NCI-H2196 treated with DMSO at 0.1 percent for 48 hours (cell line): ENCODE measurements at regions not wholly inside any gene's neighbourhood (a gene's known extent, or its start where the extent isn't known, plus 50 kb on each side); places are given as distances from the start of the nearest gene placed in this dataset.

Source experiments
- DNase-seq: peaks from one replicate; lab custom pipeline; 2025; ENCODE audit not compliant: unreplicated experiment; lab: John Stamatoyannopoulos, UW

DNA sequence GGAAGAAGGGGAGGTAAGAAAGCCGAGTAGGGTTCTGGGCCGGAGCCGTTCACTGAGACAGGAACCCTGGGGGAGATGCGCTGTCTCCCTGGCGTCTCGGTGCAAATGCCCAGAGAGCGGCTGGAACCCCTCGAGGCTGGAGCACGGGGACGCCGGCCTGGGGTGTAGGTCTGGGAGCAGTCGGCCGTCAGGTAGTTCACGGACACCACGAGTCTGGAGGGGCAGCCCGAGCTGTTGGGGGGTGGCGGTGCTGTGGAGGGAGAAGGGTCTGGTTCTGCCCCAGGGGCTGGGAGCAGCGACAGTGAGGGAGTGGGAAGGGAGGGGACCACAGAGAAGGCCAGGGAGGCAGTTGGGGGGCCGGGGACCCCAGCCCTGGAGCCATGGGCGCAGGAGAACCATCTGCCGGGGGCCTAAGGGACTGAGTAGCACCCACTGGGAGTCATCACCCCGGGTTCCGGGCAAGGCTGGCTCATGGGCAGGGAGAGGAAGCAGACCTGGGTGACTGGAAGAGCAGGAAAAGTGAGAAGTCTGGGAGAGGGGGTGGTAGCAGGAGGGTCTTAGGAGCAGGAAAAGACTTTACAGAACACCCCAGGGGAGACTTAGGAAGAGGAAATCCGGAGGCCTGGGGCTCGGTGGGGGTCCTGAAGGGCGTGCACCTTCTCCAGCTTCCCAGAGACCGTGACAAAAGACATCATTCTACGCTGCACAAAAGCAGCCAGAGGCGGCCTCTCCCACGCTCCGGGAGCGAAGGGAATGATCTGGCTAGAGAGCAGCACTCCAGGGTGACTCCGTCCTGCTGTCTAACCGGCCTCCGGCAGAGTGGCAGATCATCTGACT lies 173.1 kb upstream of the SOX1 start:
- DNase-seq: no peak

DNA sequence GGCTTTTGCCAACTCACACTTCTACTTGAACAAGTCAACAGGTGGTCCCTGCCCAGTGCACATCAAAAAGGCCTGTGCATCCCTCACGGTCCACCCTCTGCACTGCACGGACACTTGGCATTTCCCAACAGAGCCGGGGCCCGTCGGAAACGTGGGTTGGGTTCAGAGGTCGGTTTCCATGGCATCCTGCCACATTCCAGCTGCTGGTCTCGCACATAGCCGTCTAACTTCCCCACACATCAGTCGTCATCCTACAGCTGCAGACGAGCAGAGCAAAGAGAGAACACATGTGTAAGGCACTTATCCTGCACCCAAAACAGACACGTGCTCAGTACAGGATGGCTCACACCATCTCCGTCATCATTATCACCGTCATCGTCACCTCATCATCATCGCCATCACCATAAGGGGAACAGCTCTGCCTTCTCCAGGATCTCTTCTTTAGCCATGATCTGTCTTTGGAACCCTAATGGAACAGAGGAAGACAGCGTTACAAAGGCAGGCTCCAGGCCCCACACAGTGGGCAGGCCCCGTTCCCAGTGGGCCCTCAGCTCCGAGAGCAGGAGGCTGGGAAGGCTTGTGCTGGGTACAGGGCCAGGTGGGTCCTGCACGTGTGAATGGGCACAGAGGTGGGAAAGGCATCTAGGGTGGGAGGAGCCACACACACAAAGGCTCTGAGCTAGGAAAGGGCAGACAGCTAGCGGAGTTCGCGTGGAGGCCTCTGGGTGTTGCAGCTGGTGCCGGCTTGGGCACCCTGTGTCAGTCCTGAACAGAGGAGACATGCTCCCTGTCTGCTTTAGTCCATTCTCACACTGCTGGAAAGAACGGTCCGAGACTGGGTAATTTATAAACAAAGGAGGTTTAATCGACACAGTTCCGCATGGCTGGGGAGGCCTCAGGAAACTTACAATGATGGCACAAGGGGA lies 170.8 kb upstream of the SOX1 start:
- no peak for DNase-seq

DNA sequence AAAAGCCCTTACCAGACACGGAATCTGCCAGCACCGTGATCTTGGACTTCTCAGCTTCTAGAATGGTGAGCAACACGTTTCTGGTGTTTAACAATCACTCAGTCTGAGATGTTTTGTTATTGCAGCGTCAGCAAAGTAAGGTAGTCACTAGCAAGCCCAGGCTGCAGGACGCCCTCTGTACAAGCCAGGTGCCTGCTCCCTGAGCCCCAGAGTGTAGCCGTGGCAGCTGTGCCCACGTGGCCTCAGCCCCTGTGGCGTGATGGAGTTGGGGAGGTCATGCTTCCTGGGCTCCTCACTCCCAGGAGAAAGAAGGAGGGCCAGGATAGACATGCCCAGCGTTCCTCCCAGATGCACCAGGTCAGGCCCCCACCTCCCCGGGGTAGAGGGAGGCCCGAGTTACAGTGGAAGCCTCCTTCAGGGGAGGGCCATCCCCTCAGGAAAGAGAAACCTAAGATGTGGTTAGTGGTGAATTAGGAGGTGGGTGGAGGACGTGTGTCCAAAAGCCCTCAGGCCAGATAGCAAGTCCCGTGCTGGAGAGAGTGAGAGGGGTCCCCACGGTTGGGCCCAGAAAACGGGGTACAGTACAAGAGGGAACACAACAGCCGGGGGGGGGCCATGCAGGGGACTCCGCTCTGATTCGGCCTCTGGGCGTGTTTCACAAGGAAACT lies 169.6 kb upstream of the SOX1 start:
- no peak for DNase-seq

DNA sequence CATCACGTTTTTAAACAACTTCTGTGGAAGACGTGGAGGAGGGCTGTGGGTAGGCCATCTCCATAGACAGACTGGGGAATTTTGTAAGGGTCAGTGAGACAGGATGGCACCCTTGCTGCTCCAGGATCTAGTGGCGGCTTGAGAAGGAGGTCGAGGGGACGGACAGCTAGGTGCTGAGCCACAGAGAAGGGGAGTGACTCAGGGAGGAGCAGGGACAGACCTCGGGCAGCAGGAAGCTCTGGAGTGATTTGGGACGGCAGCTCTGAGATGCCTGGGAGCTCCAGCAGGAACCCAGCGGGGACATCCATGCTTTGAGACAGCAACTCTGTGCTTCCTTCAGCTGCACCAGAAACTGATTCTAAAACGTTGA lies 169.1 kb upstream of the SOX1 start:
- DNase-seq: no peak

DNA sequence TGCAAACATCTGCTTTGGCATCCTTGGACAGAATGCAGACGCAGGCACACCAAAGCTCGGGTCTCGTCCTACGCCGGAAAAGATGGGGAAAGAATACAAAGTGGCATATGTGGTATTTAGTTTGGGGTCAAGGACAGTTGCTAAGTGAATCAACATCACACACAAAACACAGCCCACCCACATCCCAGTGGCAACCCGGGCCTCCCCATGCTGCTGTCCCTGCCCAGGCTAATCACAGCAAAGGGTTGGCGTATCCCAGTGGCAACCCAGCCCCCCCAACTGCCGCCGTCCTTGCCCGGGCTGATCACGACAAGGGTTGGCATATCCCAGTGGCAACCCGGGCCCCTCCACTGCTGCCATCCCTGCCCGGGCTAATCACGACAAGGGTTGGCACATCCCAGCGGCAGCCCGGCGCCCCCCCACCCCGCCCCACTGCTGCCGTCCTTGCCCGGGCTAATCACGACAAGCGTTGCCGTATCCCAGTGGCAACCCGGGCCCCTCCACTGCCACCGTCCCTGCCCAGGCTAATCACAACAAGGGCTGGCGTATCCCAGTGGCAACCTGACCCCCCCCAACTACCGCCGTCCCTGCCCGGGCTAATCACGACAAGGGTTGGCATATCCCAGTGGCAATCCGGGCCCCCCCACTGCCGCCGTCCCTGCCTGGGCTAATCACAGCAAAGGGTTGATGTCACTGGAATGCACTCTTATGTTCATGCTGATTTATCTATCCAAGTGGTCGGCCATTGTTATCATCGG lies 167.8 kb upstream of the SOX1 start:
- DNase-seq: no peak

DNA sequence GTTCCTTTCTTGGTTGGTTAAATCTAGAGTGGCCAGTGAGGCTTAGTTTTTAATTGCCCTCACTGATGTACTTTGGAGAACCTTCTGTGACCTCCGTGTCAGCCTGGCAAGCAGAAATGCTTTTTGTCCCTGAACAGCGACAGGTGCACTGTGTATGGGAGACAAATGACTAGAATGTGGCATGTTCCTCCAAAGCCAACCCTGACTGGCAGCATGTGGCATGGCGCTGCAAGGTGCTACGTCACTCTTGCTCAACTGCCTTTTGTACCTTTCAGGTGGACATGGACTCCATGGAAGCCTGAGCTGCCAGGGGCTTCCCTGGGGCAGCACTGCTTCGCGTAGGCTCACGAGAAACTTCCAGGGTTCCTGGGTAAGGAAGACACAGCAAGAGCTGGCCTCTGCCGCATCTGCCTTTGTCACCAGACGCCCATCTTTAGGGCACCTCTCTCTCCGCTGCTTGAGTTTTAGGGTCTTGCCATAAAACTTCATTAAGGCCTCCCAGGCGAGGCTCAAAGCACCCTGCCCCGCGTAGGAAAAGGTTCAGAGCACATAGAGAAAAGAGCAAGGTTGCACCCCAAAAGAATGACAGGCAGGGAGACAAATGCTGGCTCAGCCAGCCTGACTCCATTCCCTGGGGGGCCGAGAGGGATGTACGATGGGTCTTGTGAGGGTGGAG lies 167.1 kb upstream of the SOX1 start:
- DNase-seq: no peak

DNA sequence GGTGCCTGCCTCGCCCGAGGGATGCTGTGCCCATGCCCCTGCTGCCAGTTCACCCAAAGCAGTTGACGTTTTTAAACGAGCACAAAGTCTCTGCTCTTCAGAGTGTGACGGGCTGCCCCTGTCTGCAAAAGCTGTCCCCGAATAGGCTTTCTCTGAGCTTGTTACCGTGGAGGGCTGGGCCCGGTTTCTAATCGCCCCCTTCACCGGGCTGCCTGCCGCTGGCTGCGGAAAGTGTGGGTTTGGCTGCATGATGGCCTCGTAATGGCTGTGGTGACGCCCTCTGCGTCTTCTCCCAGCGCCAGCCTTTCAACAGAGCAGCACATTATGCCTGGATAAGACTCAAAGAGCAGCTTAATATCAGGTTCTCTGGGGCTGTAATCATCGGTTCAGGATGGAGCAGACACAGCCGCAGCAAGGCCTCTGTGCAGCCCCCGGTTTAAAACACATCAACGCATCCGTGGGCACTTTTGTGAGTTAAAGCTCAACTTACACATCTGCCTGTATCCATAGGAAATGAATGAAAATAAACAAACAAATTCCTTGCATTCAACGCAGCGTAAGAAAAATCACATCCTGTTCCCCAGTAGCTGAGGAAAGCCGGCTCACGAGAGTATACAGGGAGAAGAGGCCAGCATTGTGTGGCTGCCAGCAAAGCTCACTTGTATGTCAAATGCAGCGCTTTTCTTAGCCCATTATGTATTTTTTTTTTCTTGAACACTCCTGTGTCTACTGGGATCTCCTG lies 166.4 kb upstream of the SOX1 start:
- no peak for DNase-seq

DNA sequence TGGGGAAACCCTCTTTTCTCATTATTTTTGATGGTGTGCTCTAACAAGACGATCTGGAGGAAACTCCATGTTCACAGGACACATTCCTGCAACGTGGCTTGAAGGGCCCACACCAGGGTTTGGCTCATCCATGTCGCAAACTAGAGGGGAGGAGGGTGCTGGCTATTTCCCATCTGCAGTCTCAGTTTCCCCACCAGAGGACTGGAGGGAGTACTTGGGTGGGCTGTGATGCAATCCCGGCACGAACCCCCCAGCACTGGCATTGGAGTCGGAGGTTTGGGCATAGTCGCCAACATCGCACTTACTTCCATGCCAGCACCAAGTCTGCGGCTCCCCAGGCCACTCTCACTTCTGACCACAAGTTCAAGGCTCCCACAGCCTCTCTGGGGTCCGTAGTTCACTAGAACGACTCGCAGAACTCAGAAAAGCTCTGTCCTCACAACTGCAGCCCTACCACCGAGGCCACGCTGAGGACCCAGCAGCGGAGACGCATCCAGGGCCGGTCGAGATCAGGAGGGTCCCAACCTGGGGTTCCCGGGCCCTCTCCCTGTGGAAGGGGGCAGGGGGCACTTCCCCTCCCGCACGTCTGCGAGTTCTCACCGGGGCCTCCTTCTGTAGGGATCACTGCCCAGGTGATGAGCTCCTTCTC lies 165.6 kb upstream of the SOX1 start:
- no peak for DNase-seq

DNA sequence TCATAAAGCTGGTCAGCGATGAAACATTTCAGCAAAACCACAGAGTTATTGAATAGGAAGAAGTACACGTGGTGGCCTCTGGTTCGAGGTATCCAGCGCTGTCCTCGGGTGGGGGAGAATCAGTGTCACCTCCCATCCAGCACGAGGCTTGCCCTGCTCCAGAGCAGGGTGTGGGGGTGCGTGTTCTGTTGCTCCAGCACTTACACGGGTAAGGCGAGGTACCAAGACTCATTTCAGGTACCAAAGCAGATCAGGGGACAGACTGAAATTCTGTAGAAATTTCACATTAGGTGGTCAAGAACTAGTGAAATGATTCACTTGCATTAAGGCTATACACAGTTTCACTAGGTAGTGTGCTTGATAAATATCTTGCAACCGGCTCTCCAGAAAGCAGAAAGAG lies 164.2 kb upstream of the SOX1 start:
- no peak for DNase-seq

DNA sequence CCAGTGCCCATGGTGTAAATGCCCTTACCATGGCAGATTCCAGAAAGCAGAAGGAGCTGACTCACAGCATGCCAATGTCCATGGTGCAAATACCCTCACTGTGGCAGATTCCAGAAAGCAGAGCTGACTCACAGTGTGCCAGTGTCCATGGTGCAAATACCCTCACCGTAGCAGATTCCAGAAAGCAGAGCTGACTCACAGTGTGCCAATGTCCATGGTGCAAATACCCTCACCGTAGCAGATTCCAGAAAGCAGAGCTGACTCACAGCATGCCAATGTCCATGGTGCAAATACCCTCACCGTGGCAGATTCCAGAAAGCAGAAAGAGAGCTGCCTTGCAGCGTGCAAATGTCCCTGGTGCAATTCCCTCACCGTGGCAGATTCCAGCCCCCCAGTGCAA lies 163.8 kb upstream of the SOX1 start:
- DNase-seq: no peak

DNA sequence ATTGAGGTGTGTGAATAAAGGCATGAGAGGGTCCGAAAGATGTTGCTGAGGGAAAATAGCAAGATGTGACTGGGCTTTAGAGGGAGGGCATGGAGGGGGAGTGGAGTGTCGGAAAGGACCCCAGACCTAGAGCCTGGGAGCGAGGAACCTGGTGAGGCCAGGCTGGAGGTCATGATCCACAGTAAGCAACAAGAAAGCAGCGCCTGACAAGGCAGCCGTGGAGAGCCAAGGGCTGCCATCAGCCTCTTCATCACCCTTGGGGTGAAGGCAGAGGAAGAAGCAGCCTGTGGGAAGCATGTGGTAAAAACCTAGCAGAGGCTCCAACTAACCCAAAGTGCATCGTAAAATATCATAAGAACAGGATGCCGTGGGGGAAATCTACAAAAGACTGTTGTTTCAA lies 162.8 kb upstream of the SOX1 start:
- DNase-seq: no peak

DNA sequence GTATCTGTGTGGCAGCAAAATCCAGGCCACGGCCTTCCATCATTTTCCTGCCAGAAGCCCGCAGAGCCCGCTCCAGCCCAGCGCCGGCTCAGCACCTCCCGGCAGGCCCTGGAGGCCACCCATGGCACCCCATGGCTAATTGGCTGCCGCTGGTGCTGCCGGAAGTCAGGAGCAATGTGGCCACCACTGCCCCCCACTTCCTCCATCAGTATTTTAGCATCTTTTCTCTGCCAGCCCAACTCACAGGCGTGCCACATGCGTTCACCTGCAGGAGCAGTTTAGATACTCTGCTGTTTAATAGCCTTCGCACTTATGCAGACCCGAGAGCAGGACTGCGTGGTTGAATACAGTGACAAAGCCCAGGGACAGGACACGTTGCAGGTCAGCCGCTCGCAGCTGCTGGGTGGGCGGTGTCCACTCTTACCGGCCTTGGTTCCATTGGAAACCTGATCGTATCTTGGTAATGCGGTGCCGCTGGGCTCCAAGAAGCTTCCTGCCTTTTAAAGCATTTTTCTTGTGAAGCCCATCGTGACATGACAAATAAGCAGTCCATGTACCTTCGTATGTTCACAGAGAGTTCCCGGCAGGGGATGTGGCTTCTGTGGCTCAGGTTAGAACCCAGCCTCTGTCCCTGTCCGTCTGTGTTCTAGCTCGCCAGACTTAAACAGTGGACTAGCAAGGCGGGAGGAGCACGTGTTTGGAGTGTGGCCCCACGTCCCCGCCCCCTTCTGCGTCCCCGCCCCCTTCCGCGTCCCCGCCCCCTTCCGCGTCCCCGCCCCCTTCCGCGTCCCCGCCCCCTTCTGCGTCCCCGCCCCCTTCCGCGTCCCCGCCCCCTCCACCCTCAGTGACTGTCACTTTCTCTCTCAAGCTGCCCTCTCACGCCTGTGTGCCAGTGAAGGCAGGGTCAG lies 162.0 kb upstream of the SOX1 start:
- DNase-seq: no peak

DNA sequence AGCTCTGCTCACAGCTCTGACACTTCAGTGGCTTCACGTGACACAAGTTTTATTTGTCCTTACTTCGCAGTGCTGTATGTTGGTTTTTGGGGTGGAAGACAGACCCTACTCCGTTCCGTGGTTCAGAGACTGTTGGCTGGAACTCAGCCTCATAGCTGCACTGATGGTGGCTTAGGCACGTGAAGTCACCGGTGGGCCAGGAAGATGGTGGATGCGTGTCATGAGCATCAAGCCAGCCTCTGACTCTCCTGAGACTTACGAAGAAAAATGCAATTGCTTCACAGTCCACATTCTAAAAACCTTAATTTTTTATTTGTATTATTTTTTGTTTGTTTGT lies 161.4 kb upstream of the SOX1 start:
- DNase-seq: no peak

DNA sequence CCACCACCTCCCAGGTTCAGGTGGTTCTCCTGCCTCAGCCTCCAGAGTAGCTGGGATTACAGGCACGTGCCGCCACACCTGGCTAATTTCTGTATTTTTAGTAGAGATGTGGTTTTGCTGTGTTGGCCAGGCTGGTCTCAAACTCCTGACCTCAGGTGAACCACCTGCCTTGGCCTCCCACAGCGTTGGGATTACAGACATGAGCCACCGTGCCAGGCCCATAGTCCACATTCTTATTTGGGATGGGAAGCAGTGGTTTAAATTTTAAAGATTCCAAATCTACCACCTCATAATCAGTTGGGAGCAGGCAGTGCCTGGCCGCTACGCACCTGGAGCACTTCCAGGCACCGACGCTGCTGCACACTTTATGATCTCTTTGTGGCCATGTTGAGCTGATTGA lies 160.6 kb upstream of the SOX1 start:
- DNase-seq: no peak

DNA sequence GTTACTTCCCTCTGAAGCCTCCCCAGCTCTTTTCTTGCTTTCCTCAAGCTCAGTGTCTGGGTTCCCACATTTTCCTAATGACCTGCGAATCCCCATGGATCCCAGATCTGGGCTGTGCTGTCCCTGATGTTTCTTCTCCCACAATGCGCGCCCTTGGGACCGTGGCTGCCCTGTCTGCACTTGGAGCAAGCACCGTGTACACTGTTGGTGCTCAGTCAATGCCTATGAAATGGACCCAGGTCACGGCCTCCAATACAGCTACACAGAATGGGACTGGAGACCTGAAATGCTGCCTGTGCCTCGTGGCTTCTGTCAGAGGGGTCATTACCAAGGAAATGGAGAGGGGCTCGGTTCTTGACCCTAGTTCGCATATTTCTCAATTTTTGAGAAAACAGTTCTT lies 160.1 kb upstream of the SOX1 start:
- no peak for DNase-seq

DNA sequence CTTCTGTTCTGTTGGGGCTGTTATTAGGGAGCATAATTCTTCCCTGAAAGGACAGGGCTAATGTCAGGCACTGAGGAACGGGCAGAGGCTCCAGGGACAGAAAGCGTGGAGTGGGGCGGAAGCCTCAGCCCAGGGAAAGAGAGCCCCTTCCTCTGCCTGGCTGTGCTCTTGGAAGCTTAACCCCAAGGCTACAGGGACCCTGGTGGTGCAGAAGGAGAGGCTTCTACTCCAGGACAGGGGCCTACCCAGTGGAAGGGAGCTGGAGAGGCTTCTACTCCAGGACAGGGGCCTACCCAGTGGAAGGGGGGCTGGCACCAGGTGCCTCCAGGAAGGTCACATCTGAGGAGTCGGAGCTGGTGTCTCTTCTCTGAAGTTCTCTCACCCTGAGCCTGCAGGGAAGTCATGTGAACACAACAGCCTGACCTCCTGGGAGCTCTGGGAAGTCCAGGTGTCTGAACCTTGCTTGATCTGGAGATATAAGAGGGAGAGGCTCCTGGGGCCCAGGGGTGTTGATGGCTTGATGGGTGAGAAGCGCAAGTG lies 159.5 kb upstream of the SOX1 start:
- no peak for DNase-seq

DNA sequence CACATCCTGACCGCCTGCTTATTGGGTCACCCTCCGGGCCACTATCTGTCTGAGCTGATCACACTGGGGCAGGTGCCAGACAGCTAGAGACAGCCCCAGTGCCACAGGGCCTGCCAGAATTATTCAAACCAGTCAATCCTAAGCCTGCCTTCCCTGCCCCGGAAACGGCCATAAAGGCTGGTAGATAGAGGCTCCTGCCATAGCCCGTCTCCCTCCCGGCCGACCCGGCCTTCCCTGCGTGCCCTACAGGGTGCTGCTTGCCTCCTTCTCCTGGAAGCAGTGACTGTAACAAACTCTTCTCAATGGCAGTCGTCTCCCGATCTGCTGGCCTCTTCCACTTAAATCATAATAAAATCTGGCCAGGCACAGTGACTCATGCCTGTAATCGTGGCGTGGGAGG lies 158.6 kb upstream of the SOX1 start:
- no peak for DNase-seq

DNA sequence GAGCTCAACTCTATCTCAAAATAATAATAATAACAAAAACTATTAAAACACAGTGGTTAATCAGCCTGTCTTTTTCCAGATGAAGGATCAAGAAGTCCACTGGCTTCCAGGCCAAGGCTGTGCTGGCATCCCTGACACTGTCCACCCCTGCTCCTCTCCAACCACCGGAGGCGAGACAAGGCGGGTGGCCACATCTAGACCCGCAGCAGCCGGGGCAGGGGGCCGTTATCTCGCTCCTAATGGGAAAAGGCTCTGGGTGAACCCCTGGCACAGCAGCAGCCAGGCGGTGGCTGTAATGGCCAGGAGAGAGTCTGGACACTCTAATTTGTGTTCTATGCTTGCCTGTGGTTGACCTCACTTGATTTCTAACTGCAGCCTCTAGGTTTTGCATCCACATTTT lies 158.0 kb upstream of the SOX1 start:
- no peak for DNase-seq
